Natural killer cell treated with Interleukin-12 subunit alpha and Interleukin-12 subunit beta and Interleukin-15 and Interleukin-18, amount 100 ng/mL, for 72 hours (primary cell): ENCODE measurements at regions not wholly inside any gene's neighbourhood (a gene's known extent, or its start where the extent isn't known, plus 50 kb on each side); places are given as distances from the start of the nearest gene placed in this dataset.

Experiments
- ATAC-seq, 2 donors: fragments of 150-1000 bp; cut with Tn5 transposase in 1 of 2; sonication (Bioruptor Pico), chemical (Tn5 transposase) in 1 of 2; 2 replicates each; pipeline ENCODE4 v1.10.0; 2021
- DNase-seq: peaks from one replicate; pipeline ENCODE4 v3.0.0; 2022; ENCODE audit warnings: low spot score
- H3K27ac Mint-ChIP-seq, 2 donors: 1 replicate in 1 of 2; 2 replicates in 1 of 2; pipeline ENCODE4 v1.8.0; 2022; ENCODE audit warnings: mixed read lengths in 2 of 2, mild to moderate bottlenecking in 1 of 2, moderate library complexity in 1 of 2
- H3K27me3 Mint-ChIP-seq, 2 donors: 1 replicate in 1 of 2; 2 replicates in 1 of 2; pipeline ENCODE4 v1.8.0; 2022; ENCODE audit warnings: mixed read lengths in 2 of 2
- H3K36me3 Mint-ChIP-seq: one replicate; pipeline ENCODE4 v1.8.0; 2022; ENCODE audit warnings: mixed read lengths
- H3K4me1 Mint-ChIP-seq, 2 donors: 1 replicate in 1 of 2; 2 replicates in 1 of 2; pipeline ENCODE4 v1.8.0; 2022; ENCODE audit warnings: low read depth in 2 of 2, mixed read lengths in 2 of 2, mild to moderate bottlenecking in 1 of 2
- H3K4me3 Mint-ChIP-seq: one replicate; pipeline ENCODE4 v1.8.0; 2022; ENCODE audit warnings: mixed read lengths
- H3K9me3 Mint-ChIP-seq: 2 replicates; pipeline ENCODE4 v1.8.0; 2022; ENCODE audit warnings: mixed read lengths

DNA sequence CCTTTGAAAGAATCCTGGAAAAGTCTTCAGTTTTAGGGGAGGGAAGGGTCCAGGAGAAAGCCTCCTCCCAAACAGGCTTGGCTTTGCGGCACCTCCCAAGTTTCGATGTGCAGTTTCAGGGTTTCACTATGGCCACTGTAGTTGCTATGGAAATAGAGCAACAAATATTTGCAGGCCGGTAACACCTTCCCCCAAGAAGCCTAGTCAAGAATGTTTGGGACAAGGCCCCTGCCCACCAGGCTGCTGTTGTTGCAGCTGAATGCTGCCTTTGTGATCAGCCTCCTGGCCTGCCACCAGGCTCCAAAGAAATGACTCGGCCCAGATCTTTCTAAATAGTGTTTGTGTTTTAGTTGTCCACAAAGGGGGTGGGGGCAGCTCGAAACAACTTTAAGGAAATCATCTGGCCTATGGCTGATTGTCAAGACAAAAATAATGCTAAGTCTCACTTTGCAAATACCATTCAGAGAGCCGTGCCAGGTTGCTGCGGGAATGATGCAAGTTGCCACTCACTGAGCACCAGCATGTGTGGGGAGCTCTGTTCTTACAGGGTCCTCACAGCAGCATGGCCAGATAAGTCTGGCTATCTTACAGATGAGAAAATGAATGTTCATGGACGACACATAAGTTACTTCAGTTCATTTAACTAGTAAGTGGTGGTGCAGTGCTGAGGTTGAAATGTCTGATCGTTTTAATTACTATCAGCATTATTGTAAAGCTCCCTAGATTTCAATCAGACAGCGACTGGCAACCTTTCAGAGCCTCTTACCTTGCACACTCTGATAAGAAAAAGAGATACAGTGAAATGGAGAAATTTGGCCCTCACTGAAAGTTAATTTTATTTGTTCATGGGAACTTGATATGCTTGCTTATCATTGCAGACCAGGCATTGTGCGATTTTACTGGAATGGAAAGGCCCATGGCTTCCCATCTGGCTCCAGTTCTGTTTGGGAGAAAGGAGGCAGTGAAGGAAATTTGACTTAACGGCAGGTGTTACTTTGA, 91.2 kb upstream of the JUN start:
- Mint-ChIP-seq H3K4me1 (peaks cover 16 to 20% of the 10 kb centered on the region in 2 donors), H3K27me3 (no peaks in the 10 kb centered on the region), H3K27ac (no peak overlapping the region), H3K4me3 (no peak overlapping the region), H3K9me3 (no peaks in the 10 kb centered on the region), H3K36me3 (peaks cover under 1% of the 10 kb centered on the region)
- ATAC-seq (no peak), DNase-seq (no peak)

DNA sequence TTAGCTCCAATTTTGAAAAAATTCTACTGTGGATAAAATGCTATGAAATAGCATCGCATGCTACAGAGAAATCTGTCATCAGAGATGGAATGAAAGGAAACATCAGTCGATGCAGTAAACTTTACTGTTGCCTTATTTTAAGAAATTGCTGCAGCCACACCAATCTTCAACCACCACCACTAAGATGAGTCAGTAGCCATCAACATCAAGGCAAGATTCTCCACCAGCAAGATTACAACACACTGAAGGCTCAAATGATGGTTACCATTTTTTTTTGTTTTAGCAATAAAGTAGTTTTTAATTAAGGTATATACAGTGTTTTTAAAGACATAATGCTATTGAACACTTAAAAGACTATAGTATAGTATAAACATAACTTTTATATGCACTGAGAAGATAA, 95.6 kb upstream of the JUN start:
- Mint-ChIP-seq H3K27ac (peak overlapping the region; percentile 67 to 86), H3K4me3 (peak overlapping the region; percentile 61), H3K4me1 (peaks cover 48 to 54% of the 10 kb centered on the region in 2 donors), H3K36me3 (peaks cover 7% of the 10 kb centered on the region), H3K27me3 (no peaks in the 10 kb centered on the region), H3K9me3 (peaks cover 12% of the 10 kb centered on the region)
- DNase-seq (no peak), ATAC-seq (peak; percentile 50 to 63)

DNA sequence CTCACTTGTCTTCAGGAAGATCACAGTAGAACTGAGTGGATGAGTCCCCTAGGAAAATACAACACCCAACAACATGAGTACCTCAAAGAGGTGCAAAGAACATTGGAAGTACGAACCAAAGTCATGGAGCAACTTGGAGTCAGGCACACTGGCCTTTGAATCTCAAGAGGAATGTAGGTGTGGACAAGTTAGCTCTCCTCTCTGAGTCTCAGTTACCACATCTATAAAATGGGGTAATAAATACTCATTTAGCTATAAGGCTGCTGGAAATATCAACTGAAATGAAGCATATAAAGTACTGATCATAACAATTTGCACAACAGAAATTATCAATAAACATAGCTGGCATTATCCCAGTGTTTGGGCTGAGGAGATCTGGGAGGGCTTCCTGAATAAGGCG, 96.7 kb upstream of the JUN start:
- no peak for ATAC-seq
- Mint-ChIP-seq H3K4me3 (peak overlapping the region; percentile 50), H3K4me1 (peaks cover 56 to 59% of the 10 kb centered on the region in 2 donors), H3K27me3 (no peaks in the 10 kb centered on the region), H3K27ac (peak overlapping the region; percentile 67 to 86), H3K9me3 (peaks cover 12% of the 10 kb centered on the region), H3K36me3 (peaks cover 7% of the 10 kb centered on the region)
- no peak for DNase-seq

DNA sequence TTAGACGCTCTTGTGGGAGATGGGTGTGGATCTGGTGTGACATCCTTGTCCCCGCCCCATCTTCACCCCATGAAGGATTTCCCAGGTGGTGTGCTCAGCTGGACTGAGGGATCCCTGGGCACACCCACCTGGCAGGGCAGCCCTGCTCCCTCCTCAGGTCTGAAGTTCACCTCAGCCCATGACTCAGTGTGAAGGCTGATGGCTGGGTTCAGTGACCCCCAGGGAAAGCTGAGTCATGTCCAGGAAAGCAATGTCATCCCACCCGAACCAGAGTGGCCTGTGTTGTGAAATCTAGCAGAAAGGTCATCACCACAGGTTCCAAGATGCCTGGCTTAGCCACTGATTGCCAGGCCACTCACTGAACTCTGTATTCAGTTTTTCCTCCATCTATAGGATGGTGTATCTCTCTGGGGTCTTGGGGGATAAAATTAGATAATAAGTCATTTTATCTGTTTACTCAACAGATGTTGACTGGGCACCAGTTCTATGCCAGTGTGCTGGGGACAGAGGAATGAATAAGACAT, 97.7 kb upstream of the JUN start:
- Mint-ChIP-seq H3K27ac (peak overlapping the region; percentile 67 to 86), H3K9me3 (peaks cover 12% of the 10 kb centered on the region), H3K27me3 (no peaks in the 10 kb centered on the region), H3K36me3 (peaks cover 7% of the 10 kb centered on the region), H3K4me1 (peaks cover 64 to 69% of the 10 kb centered on the region in 2 donors), H3K4me3 (peak overlapping the region; percentile 50)
- ATAC-seq (peak; percentile 86 to 88), DNase-seq (peak; percentile 76)

DNA sequence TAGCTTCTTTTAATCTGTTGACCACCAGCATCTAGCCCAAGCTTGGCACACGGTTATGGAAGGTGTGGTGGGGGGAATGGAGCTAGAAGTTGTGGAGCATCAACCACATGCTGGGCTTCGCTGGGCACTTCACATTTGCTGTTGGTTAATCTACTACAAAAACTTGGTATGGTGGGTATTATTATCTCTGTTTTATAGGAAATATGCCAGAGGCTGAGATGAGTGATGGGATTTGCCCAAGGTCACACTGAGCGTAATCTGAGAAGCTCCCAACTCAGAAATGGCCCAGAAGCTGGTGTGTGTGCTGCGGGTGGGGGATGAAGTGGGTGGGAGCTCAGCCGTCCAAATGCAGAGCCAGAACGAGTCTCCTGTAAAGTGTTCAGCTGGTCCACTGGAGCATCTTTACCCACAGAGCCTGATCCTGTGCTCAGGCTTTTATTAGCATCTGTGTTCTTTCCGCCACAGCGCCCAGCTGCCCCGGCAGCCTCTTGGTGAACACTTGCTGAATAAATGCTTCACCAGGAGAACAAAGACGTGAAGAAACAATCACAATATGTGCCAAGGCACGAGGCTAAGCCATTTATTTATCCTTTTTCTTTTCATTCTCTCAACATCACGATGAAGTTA, 98.6 kb upstream of the JUN start:
- H3K27me3 Mint-ChIP-seq = no peaks in the 10 kb centered on the region
- ATAC-seq (no peak), DNase-seq (no peak)
- H3K36me3 Mint-ChIP-seq = peaks cover 7% of the 10 kb centered on the region
- H3K27ac Mint-ChIP-seq = peak overlapping the region; percentile 67 to 86
- H3K4me1 Mint-ChIP-seq = peaks cover 73 to 78% of the 10 kb centered on the region in 2 donors
- H3K4me3 Mint-ChIP-seq = peak overlapping the region; percentile 74
- peaks cover 12% of the 10 kb centered on the region for H3K9me3 Mint-ChIP-seq

DNA sequence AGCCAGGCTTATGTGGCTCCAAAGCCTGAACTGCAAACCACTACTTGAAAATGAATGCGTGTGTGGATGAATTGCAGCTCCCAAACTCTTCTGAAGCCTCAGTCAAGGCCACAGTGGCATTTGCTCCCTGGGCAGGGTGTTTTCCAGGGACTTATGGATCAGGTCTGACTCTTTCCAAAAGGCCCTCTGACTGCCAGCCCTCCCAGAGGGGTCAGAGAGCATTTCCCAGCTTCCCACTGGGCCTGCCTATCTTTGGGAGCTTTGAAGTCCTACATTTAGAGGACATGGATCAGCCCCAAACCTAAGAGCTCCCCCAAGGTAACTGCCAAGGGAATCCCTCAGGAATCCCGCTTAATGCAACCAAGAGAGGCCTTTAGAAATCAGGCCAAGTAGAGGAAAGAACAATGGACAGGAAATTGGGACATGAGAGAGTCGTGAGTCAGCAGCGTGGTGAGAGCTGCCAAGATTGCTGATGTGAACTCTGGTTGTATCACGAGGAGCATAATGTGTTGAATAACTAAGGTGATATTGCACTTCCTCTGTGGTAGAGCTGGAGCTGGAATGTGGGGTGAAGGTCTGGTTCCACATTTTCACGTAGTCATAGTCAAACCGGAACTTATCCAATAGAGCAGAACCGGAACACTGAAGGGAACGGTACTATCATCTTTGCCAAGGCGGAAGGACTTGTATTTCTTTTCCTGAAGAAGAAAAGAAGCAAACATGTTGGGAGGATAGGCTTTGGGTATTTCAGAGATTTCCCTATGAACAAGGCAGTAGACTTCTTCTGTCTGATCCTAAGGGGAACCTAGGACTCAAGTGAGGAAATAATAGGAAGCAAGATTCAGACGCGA, 99.4 kb upstream of the JUN start:
- H3K27ac Mint-ChIP-seq = peak overlapping the region; percentile 61 to 86
- H3K27me3 Mint-ChIP-seq = no peaks in the 10 kb centered on the region
- H3K36me3 Mint-ChIP-seq = peaks cover 7% of the 10 kb centered on the region
- H3K9me3 Mint-ChIP-seq = peaks cover 12% of the 10 kb centered on the region
- ATAC-seq (peak; percentile 60 to 70), DNase-seq (no peak)
- peaks cover 72 to 74% of the 10 kb centered on the region in 2 donors for H3K4me1 Mint-ChIP-seq
- peak overlapping the region; percentile 74 for H3K4me3 Mint-ChIP-seq

DNA sequence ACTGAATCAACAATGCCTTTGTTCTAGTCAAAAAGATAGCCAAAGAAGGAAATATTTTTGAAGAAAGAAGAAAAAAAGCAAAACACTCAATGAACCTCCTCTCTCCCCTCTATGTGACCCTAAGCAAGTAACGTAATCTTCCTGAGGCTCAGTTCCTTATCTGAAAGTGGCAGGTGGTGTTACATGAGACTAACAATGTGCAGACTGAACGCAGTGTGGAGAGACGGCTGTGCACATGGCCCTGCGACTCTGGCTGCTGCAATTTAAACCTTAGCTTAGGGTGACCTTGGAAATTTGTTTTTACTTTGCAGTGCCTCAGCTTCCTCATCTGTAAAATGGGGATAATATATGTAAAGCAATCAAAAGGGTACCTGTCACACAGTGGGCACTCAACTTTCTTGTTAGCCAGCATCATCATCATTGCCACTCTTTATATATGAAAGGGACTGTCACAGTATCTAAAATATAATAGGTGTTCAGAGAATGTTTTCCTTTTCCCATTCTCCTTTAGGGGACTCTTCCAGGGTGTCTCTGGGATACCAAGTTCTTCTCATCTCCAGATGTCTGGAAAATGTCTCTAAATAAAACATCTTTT, 100.1 kb upstream of the JUN start:
- Mint-ChIP-seq H3K27ac (peak overlapping the region; percentile 61 to 86), H3K4me3 (peak overlapping the region; percentile 74), H3K36me3 (peaks cover 7% of the 10 kb centered on the region), H3K27me3 (no peaks in the 10 kb centered on the region), H3K9me3 (peaks cover 12% of the 10 kb centered on the region), H3K4me1 (peaks cover 74 to 75% of the 10 kb centered on the region in 2 donors)
- no peak for ATAC-seq
- no peak for DNase-seq

DNA sequence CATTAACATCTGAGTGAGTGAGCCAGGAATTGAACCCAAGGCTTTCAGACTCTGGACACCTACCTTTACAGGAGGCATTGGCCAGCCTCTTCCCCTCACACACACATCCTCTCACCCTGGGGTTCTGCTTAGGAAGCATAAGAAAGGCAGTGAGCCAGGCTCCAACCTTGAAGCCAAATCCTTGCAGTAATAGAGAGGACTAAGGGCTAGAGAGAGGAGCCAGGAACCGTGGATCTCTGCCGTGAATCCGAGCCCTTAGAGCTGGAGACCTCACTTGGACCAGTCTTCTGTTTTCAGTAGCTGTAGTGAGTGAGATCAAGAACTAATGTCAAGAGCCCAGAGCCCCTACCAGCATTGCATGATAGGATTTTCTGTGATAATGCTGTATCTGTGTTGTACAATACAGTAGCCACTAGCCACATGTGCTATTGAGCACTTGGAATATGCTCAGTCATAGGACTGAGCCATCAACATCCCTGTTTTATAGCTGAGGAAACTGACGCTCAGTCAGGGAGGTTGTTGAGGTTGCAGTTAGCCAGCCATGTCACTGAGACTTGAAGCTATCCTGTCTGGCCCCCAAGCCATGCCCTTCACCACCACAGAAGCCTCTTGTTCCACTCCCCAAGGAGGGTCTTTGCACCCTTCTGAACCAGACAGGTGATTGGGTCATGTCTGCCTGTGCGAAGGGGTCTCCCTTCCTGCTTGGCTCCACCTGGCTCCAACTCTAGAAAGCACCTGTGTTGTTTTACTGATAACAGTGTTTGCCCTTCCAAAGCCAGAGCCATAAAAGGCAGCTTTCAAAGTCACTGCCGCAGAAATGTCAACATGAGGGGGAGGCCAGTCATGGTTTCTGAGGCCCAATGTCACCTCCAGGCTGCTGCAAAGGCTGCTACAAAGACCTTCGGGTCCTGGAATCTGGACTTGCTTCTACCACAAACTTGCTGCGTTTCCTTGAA, 101.1 kb upstream of the JUN start:
- H3K36me3 Mint-ChIP-seq = peaks cover 7% of the 10 kb centered on the region
- DNase-seq = no peak
- H3K4me3 Mint-ChIP-seq = peak overlapping the region; percentile 69
- H3K27me3 Mint-ChIP-seq = no peaks in the 10 kb centered on the region
- H3K27ac Mint-ChIP-seq = peak overlapping the region; percentile 84 to 96
- peaks cover 70 to 73% of the 10 kb centered on the region in 2 donors for H3K4me1 Mint-ChIP-seq
- peaks cover 12% of the 10 kb centered on the region for H3K9me3 Mint-ChIP-seq
- no peak for ATAC-seq

DNA sequence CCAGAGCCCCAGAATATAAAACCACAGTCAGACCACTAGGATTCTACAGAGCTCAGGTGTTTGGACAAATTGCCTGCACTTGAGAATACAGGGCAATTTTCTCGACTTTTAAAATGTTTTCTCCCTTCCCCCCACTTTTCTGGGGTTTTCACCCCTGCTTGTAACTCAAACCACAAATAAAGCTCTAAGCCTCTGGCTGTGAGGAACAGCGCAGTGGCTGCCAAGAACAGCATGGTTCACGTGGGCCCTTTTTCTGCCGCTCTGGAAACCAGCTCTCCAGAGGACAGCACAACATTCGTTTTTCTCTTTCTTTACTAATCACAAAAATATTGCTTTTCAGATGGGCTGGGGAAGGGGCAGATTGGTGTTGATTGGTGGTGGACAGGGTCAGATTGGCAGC, 102.2 kb upstream of the JUN start:
- Mint-ChIP-seq H3K9me3 (peaks cover 5% of the 10 kb centered on the region), H3K36me3 (no peaks in the 10 kb centered on the region), H3K4me3 (peak overlapping the region; percentile 69), H3K4me1 (peaks cover 59 to 62% of the 10 kb centered on the region in 2 donors), H3K27ac (peak overlapping the region; percentile 84 to 96), H3K27me3 (no peaks in the 10 kb centered on the region)
- ATAC-seq (peak; percentile 55 to 59), DNase-seq (peak; percentile 71)

DNA sequence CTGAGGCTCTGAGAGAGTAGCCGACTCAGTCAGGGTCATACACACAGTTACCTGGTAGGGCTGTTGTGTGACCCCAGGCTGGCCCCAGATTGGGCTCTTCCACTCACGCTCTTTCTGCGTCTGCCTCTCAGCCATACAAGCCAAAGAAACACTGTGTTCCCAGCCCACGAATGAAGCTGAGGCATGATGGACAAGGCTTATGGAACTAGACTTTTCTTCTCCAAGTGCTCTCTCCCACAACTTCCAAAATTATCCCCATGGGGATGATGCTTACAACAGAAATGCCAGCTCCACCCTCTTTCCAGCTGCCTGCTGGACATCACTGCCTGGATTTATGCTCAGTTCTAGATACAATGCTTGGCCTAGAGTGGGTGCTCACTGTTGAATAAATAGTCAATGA, 102.8 kb upstream of the JUN start:
- peak overlapping the region; percentile 69 for H3K4me3 Mint-ChIP-seq
- peak overlapping the region; percentile 84 to 96 for H3K27ac Mint-ChIP-seq
- H3K4me1 Mint-ChIP-seq = peaks cover 53 to 56% of the 10 kb centered on the region in 2 donors
- peaks cover 0 to 4% of the 10 kb centered on the region in 2 donors for H3K27me3 Mint-ChIP-seq
- H3K9me3 Mint-ChIP-seq = peaks cover 9% of the 10 kb centered on the region
- ATAC-seq = no peak
- DNase-seq = no peak
- no peaks in the 10 kb centered on the region for H3K36me3 Mint-ChIP-seq

DNA sequence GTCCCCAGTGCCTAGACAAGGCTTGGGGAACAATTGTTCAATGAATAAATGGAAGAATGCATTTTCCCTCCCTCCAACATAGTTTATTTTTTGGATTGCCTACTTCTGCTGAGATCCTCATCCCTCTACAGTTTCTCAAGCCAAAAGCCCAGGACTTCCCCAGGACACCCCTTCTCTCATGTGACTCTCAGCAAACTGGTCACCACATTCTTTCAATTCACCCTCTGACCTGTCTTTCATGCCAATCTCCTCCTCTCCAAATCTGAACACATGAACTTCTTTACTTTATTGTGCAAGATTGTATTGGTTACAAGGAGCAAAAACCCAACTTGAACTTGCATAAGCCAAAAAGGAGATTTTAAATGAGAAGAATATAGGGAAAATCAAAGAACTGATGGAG, 103.2 kb upstream of the JUN start:
- no peak for DNase-seq
- H3K4me3 Mint-ChIP-seq = peak overlapping the region; percentile 69

DNA sequence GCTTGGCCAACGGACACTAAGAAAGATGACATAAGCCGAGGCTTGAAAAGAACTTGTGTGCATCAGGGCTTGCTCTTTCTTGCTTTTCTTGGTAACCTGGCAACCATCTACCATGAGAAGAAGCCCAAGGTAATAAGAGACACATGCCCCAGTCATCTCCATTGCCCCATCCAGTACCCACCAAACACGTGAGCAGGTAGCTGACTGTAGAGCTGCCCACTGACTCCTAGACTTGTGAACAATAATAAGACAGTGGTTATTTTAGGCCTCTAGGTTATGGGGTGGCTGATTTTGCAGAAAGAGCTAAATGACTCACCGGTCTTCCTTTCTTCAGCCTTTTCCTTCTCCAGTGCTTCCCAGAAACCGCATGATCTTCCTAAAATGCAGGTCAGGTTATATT, 105.0 kb upstream of the JUN start:
- Mint-ChIP-seq H3K27me3 (peaks cover 0 to 4% of the 10 kb centered on the region in 2 donors), H3K4me3 (no peak overlapping the region), H3K36me3 (no peaks in the 10 kb centered on the region), H3K4me1 (peaks cover 38 to 49% of the 10 kb centered on the region in 2 donors), H3K27ac (no peak overlapping the region), H3K9me3 (peaks cover 4% of the 10 kb centered on the region)
- DNase-seq (no peak), ATAC-seq (no peak)

More for the DNA sequence above, 103.2 kb upstream of the JUN start:
- H3K27me3 Mint-ChIP-seq = peaks cover 0 to 4% of the 10 kb centered on the region in 2 donors
- H3K27ac Mint-ChIP-seq = peak overlapping the region; percentile 84 to 96
- H3K4me1 Mint-ChIP-seq = peaks cover 49 to 52% of the 10 kb centered on the region in 2 donors
- H3K36me3 Mint-ChIP-seq = no peaks in the 10 kb centered on the region
- ATAC-seq = no peak
- H3K9me3 Mint-ChIP-seq = peaks cover 9% of the 10 kb centered on the region
